ENCODE measurements at regions not wholly inside any gene's neighbourhood (a gene's known extent, or its start where the extent isn't known, plus 50 kb on each side); places are given as distances from the start of the nearest gene placed in this dataset.

- no peak overlapping the region for H3K9ac ChIP-seq (ENCODE audit: insufficient read depth, low read length, poor library complexity, severe bottlenecking)
- 90% methylated on average over 3 of the region's 9 CpGs for WGBS (ENCODE audit: insufficient coverage)
- peaks cover 7 to 9% of the 10 kb centered on the region in 2 donors for H3K9me3 ChIP-seq (replicated peaks in 1 of 2; ENCODE audit: control insufficient read depth in 1 of 2, insufficient read depth in 1 of 2, low read length in 2 of 2)
- H3K27ac ChIP-seq (ENCODE audit: low read depth in 1 of 2, low read length in 2 of 2), result no peak overlapping the region
- Mint-ChIP-seq H3K27ac (no peak overlapping the region), H3K4me1 (no peaks in the 10 kb centered on the region), H3K4me3 (no peak overlapping the region), H3K9me3 (peaks cover 5 to 13% (median 7%) of the 10 kb centered on the region in 7 donors), H3K36me3 (no peaks in the 10 kb centered on the region), H3K27me3 (ENCODE audit: low read depth in 3 of 3) (peaks cover 0 to 2% (median 0%) of the 10 kb centered on the region in 3 donors)
- H2AFZ ChIP-seq (ENCODE audit: insufficient read depth, low read depth, low read length, poor library complexity, severe bottlenecking), result no peak overlapping the region
- H3K79me2 ChIP-seq (ENCODE audit: insufficient read depth, low read length), result no peaks in the 10 kb centered on the region
- DNase-seq, result no peak
- H3K27me3 ChIP-seq (ENCODE audit: control insufficient read depth in 2 of 2, insufficient read depth in 2 of 2, low read length in 2 of 2), result no peaks in the 10 kb centered on the region
- H3K36me3 ChIP-seq (replicated peaks in 1 of 2; ENCODE audit: control insufficient read depth in 1 of 2, insufficient read depth in 2 of 2, low read length in 2 of 2), result no peaks in the 10 kb centered on the region
- no peak overlapping the region for H3K4me3 ChIP-seq (replicated peaks in 1 of 3; ENCODE audit: low read depth in 2 of 3, low read length in 3 of 3)
- H3K4me1 ChIP-seq (ENCODE audit: control insufficient read depth in 1 of 2, insufficient read depth in 2 of 2, low read length in 2 of 2), result no peaks in the 10 kb centered on the region
- intact Hi-C loops (cut with micrococcal nuclease), result no loop called here
- TF ChIP-seq, protein P1, sequence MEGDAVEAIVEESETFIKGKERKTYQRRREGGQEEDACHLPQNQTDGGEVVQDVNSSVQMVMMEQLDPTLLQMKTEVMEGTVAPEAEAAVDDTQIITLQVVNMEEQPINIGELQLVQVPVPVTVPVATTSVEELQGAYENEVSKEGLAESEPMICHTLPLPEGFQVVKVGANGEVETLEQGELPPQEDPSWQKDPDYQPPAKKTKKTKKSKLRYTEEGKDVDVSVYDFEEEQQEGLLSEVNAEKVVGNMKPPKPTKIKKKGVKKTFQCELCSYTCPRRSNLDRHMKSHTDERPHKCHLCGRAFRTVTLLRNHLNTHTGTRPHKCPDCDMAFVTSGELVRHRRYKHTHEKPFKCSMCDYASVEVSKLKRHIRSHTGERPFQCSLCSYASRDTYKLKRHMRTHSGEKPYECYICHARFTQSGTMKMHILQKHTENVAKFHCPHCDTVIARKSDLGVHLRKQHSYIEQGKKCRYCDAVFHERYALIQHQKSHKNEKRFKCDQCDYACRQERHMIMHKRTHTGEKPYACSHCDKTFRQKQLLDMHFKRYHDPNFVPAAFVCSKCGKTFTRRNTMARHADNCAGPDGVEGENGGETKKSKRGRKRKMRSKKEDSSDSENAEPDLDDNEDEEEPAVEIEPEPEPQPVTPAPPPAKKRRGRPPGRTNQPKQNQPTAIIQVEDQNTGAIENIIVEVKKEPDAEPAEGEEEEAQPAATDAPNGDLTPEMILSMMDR (IDR thresholded peaks at IDR 0.05), result no peak
- H4K20me1 ChIP-seq (ENCODE audit: insufficient read depth, low read length), result no peaks in the 10 kb centered on the region
- H3K4me2 ChIP-seq (replicated peaks; ENCODE audit: extremely low read depth, low read length, poor library complexity, severe bottlenecking), result no peak overlapping the region
These were observed 337.5 kb upstream of the NT5C1B start for GRCh38 chr2:18926631-18927524.

GRCh38 chr2:18925296-18925695 is 335.9 kb upstream of the NT5C1B start:
- H3K27ac Mint-ChIP-seq, result no peak overlapping the region
- no peaks in the 10 kb centered on the region for H3K36me3 Mint-ChIP-seq
- no peak overlapping the region for H3K4me3 ChIP-seq (replicated peaks in 1 of 3; ENCODE audit: low read depth in 2 of 3, low read length in 3 of 3)
- no peaks in the 10 kb centered on the region for H3K79me2 ChIP-seq (ENCODE audit: insufficient read depth, low read length)
- H3K27ac ChIP-seq (ENCODE audit: low read depth in 1 of 2, low read length in 2 of 2), result no peak overlapping the region
- H3K4me1 ChIP-seq (ENCODE audit: control insufficient read depth in 1 of 2, insufficient read depth in 2 of 2, low read length in 2 of 2), result no peaks in the 10 kb centered on the region
- no peak overlapping the region for H3K9ac ChIP-seq (ENCODE audit: insufficient read depth, low read length, poor library complexity, severe bottlenecking)
- H3K4me1 Mint-ChIP-seq, result no peaks in the 10 kb centered on the region
- H3K4me2 ChIP-seq (replicated peaks; ENCODE audit: extremely low read depth, low read length, poor library complexity, severe bottlenecking), result no peak overlapping the region
- peaks cover 0 to 2% (median 0%) of the 10 kb centered on the region in 3 donors for H3K27me3 Mint-ChIP-seq (ENCODE audit: low read depth in 3 of 3)
- intact Hi-C loops (cut with micrococcal nuclease), result no loop called here
- no peak for DNase-seq
- H3K9me3 Mint-ChIP-seq, result peaks cover 4 to 13% (median 8%) of the 10 kb centered on the region in 7 donors
- WGBS (ENCODE audit: insufficient coverage), result no CpG with 5 or more reads among the region's 2 CpGs
- no peaks in the 10 kb centered on the region for H4K20me1 ChIP-seq (ENCODE audit: insufficient read depth, low read length)
- H2AFZ ChIP-seq (ENCODE audit: insufficient read depth, low read depth, low read length, poor library complexity, severe bottlenecking), result no peak overlapping the region
- H3K27me3 ChIP-seq (ENCODE audit: control insufficient read depth in 2 of 2, insufficient read depth in 2 of 2, low read length in 2 of 2), result no peaks in the 10 kb centered on the region
- TF ChIP-seq, protein P1 (IDR thresholded peaks at IDR 0.05), result no peak
- no peaks in the 10 kb centered on the region for H3K36me3 ChIP-seq (replicated peaks in 1 of 2; ENCODE audit: control insufficient read depth in 1 of 2, insufficient read depth in 2 of 2, low read length in 2 of 2)
- H3K4me3 Mint-ChIP-seq, result no peak overlapping the region
- peaks cover 0 to 6% of the 10 kb centered on the region in 2 donors for H3K9me3 ChIP-seq (replicated peaks in 1 of 2; ENCODE audit: control insufficient read depth in 1 of 2, insufficient read depth in 1 of 2, low read length in 2 of 2)

Measured in CD14-positive monocyte (primary cell).